GM10248 (cell line): ENCODE measurements at regions not wholly inside any gene's neighbourhood (a gene's known extent, or its start where the extent isn't known, plus 50 kb on each side); places are given as distances from the start of the nearest gene placed in this dataset.
"Not testable (repeated sequence)": the region's sequence is repeated elsewhere in the genome, so short reads cannot be mapped to it uniquely, and the experiment has no call there.

Source experiments
- CTCF ChIA-PET: fragments of 300-600 bp; sonication (Branson Sonifier 250); formaldehyde crosslinking; extraction: SDS; loops from one replicate; lab custom pipeline; 2021; ENCODE audit warnings: antibody characterized with exemption; lab: Yijun Ruan, JAX
- POLR2A ChIA-PET: fragments of 350-650 bp; sonication (Branson Sonifier 250); formaldehyde crosslinking; extraction: SDS; loops from one replicate; lab custom pipeline; 2020; ENCODE audit warnings: antibody characterized with exemption; lab: Yijun Ruan, JAX
- DNase-seq: peaks from one replicate; pipeline ENCODE4 v3.0.0; 2012; ENCODE audit errors: extremely low spot score
- CTCF ChIP-seq: IDR thresholded peaks from 2 replicates; pipeline ENCODE4 v1.5.1; 2012; ENCODE audit warnings: mild to moderate bottlenecking, low read depth; ENCODE audit errors: extremely low read depth, missing control alignments, control extremely low read depth

- ChIA-PET CTCF (no interaction called here), POLR2A (no interaction called here)
- DNase-seq: no peak
- TF ChIP-seq CTCF: no peak
Observed at GRCh38 chr4:54838301-54838700, 180.5 kb downstream of the KIT start.

GRCh38 chr4:54837576-54838140, 179.9 kb downstream of the KIT start:
- no peak for TF ChIP-seq CTCF
- CTCF ChIA-PET: no interaction called here
- POLR2A ChIA-PET: no interaction called here
- no peak for DNase-seq

- DNase-seq, POLR2A ChIA-PET, CTCF ChIA-PET: not testable (repeated sequence)
Observed at GRCh38 chr4:54828361-54828760, 170.6 kb downstream of the KIT start.

- ChIA-PET CTCF (no interaction called here), POLR2A (no interaction called here)
- TF ChIP-seq CTCF: no peak
- DNase-seq: no peak
Observed at GRCh38 chr4:54823616-54824015, 165.9 kb downstream of the KIT start.

GRCh38 chr4:54819034-54819433, 161.3 kb downstream of the KIT start:
- ChIA-PET CTCF (interaction anchor here (1.1 to 1.3 kb wide), 3 partner anchors 13 to 22 kb away, joined by 3 read pairs; no protein-coding TSS in a partner anchor), POLR2A (no interaction called here)
- DNase-seq: no peak
- no peak for TF ChIP-seq CTCF

GRCh38 chr4:54818481-54818880, 160.7 kb downstream of the KIT start:
- POLR2A ChIA-PET: no interaction called here
- CTCF ChIA-PET: interaction anchor here (1.1 to 1.3 kb wide), 2 partner anchors 13 to 15 kb away, joined by 3 read pairs; no protein-coding TSS in a partner anchor
- TF ChIP-seq CTCF: no peak
- DNase-seq: no peak

- no peak for TF ChIP-seq CTCF
- DNase-seq: no peak
- CTCF ChIA-PET: no interaction called here
- POLR2A ChIA-PET: no interaction called here
Observed at GRCh38 chr4:54813674-54814073, 155.9 kb downstream of the KIT start.
